Epithelial cell of esophagus (primary cell): ENCODE measurements at regions not wholly inside any gene's neighbourhood (a gene's known extent, or its start where the extent isn't known, plus 50 kb on each side); places are given as distances from the start of the nearest gene placed in this dataset.

ENCODE experiments used
- DNase-seq: peaks from one replicate; pipeline ENCODE4 v3.0.0; 2010; ENCODE audit warnings: low read depth
- H3K4me3 ChIP-seq: 2 replicates; pipeline ENCODE4 v1.5.1; 2011; ENCODE audit warnings: mild to moderate bottlenecking, low read length, control low read depth
- CTCF ChIP-seq: IDR thresholded peaks from 2 replicates; pipeline ENCODE4 v1.5.1; 2011; ENCODE audit warnings: low read depth, mild to moderate bottlenecking, low read length, control low read depth, inconsistent platforms; ENCODE audit not compliant: insufficient read depth; ENCODE audit errors: missing control alignments

GRCh38 chr15:46442184-46442583 is 807.4 kb downstream of the SQOR start:
- no peak for DNase-seq
- TF ChIP-seq CTCF = no peak
- no peak overlapping the region for H3K4me3 ChIP-seq

- no peak for TF ChIP-seq CTCF
- no peak for DNase-seq
- no peak overlapping the region for H3K4me3 ChIP-seq
Measured at GRCh38 chr15:46442901-46443590, 808.2 kb downstream of the SQOR start.

GRCh38 chr15:46450112-46450809 is 815.4 kb downstream of the SQOR start:
- no peak for DNase-seq
- H3K4me3 ChIP-seq = no peak overlapping the region
- no peak for TF ChIP-seq CTCF

GRCh38 chr15:46450810-46451182 is 816.0 kb downstream of the SQOR start:
- TF ChIP-seq CTCF = no peak
- no peak for DNase-seq
- H3K4me3 ChIP-seq = no peak overlapping the region

GRCh38 chr15:46452297-46452820 is 817.5 kb downstream of the SQOR start:
- TF ChIP-seq CTCF = no peak
- DNase-seq = no peak
- no peak overlapping the region for H3K4me3 ChIP-seq

- TF ChIP-seq CTCF = no peak
- no peak for DNase-seq
- H3K4me3 ChIP-seq = no peak overlapping the region
Measured at GRCh38 chr15:46456456-46456855, 821.6 kb downstream of the SQOR start.
